ENCODE measurements at regions not wholly inside any gene's neighbourhood (a gene's known extent, or its start where the extent isn't known, plus 50 kb on each side); places are given as distances from the start of the nearest gene placed in this dataset.

DNA sequence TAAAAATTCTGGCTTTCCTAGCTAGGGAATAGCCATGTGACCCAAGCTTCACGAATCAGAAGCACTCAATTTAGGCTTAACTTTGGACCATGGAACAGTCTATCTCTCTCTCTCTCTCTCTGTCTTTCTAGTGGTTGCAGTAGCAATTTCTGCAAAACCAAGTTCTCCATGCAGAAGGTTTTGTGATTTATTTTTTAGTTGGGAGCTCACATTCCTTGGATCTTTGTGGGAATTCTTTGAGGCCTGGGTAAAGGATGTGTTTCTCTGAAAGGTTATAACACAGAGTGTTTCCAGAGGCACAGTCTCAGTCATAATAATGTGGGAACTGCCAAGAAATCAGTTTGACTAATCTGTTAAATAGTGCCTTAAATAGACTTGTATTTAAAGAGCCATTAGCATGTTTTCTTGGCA lies 112.3 kb upstream of the COL11A1 start:
- POLR2A ChIA-PET (ENCODE audit: partially characterized antibody) = no interaction called here
- Mint-ChIP-seq H3K4me3 (no peak overlapping the region), H3K27ac (no peak overlapping the region), H3K9me3 (peaks cover 0 to 5% (median under 1%) of the 10 kb centered on the region in 8 donors), H3K4me1 (no peaks in the 10 kb centered on the region), H3K36me3 (no peaks in the 10 kb centered on the region), H3K27me3 (no peaks in the 10 kb centered on the region)
- Histone ChIP-seq H3K4me1 (ENCODE audit: insufficient read depth, low read length) (no peaks in the 10 kb centered on the region), H3K27me3 (ENCODE audit: insufficient read depth, low read length) (no peaks in the 10 kb centered on the region), H3K27ac (ENCODE audit: low read depth, low read length) (no peak overlapping the region), H3K4me3 (ENCODE audit: low read length in 2 of 2) (no peak overlapping the region), H3K9me3 (ENCODE audit: control insufficient read depth in 1 of 2, low read length in 2 of 2) (no peaks in the 10 kb centered on the region), H3K36me3 (ENCODE audit: insufficient read depth, low read length) (no peaks in the 10 kb centered on the region)
- intact Hi-C loops (cut with micrococcal nuclease) = no loop called here
- CTCF ChIA-PET (ENCODE audit: partially characterized antibody) = no interaction called here
- no peak for DNase-seq

DNA sequence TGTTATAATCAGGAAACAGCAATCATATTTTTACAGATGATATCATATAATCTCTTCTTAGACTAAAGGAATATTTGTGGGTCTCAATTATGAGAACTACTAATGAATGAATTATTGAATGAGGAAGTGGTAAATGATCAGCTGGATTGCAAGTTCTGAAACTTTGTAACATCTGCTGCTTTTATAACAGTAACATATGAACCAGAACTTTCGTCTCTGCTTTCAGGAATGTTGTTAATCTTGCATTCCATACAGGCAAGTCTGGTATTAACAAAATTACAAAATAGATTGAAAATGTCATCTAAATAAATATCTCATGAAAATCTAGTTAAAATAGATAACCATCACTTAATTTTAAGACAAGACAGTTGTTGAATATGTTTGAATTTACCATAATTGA lies 110.5 kb upstream of the COL11A1 start:
- Mint-ChIP-seq H3K4me3 (no peak overlapping the region), H3K4me1 (no peaks in the 10 kb centered on the region), H3K27me3 (no peaks in the 10 kb centered on the region), H3K9me3 (peaks cover 0 to 5% (median 0%) of the 10 kb centered on the region in 8 donors), H3K36me3 (no peaks in the 10 kb centered on the region), H3K27ac (no peak overlapping the region)
- Histone ChIP-seq H3K4me3 (ENCODE audit: low read length in 2 of 2) (no peak overlapping the region), H3K36me3 (ENCODE audit: insufficient read depth, low read length) (no peaks in the 10 kb centered on the region), H3K27ac (ENCODE audit: low read depth, low read length) (no peak overlapping the region), H3K4me1 (ENCODE audit: insufficient read depth, low read length) (no peaks in the 10 kb centered on the region), H3K27me3 (ENCODE audit: insufficient read depth, low read length) (no peaks in the 10 kb centered on the region), H3K9me3 (ENCODE audit: control insufficient read depth in 1 of 2, low read length in 2 of 2) (no peaks in the 10 kb centered on the region)
- POLR2A ChIA-PET (ENCODE audit: partially characterized antibody) = no interaction called here
- intact Hi-C loops (cut with micrococcal nuclease) = no loop called here
- CTCF ChIA-PET (ENCODE audit: partially characterized antibody) = no interaction called here
- DNase-seq = no peak

DNA sequence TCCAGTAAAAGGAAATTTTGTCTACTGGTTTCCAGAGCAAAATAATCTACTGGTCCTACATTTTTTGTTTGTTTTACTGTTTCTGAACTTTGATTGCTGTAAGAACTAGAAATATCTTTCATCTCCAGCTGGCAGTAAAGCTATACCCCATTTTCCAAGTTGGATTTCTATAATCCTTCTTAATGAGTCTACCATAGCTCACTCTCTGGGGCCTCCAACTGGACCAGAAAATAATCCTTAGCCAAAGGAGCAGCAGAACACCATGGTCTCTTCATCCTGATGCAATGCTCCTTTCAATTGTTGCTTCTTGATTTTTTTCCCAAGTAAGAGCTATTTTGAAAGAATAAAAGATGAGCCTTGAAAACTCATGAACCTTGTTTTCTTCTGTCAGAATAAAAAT lies 110.0 kb upstream of the COL11A1 start:
- H3K4me3 ChIP-seq (ENCODE audit: low read length in 2 of 2) = no peak overlapping the region
- H3K4me1 ChIP-seq (ENCODE audit: insufficient read depth, low read length) = no peaks in the 10 kb centered on the region
- Mint-ChIP-seq H3K27ac (no peak overlapping the region), H3K4me1 (no peaks in the 10 kb centered on the region), H3K9me3 (peaks cover 0 to 5% (median 0%) of the 10 kb centered on the region in 8 donors), H3K4me3 (no peak overlapping the region), H3K36me3 (no peaks in the 10 kb centered on the region), H3K27me3 (no peaks in the 10 kb centered on the region)
- no peaks in the 10 kb centered on the region for H3K27me3 ChIP-seq (ENCODE audit: insufficient read depth, low read length)
- H3K9me3 ChIP-seq (ENCODE audit: control insufficient read depth in 1 of 2, low read length in 2 of 2) = no peaks in the 10 kb centered on the region
- DNase-seq = no peak
- no peaks in the 10 kb centered on the region for H3K36me3 ChIP-seq (ENCODE audit: insufficient read depth, low read length)
- ChIA-PET POLR2A (ENCODE audit: partially characterized antibody) (no interaction called here), CTCF (ENCODE audit: partially characterized antibody) (no interaction called here)
- intact Hi-C loops (cut with micrococcal nuclease) = no loop called here
- no peak overlapping the region for H3K27ac ChIP-seq (ENCODE audit: low read depth, low read length)

DNA sequence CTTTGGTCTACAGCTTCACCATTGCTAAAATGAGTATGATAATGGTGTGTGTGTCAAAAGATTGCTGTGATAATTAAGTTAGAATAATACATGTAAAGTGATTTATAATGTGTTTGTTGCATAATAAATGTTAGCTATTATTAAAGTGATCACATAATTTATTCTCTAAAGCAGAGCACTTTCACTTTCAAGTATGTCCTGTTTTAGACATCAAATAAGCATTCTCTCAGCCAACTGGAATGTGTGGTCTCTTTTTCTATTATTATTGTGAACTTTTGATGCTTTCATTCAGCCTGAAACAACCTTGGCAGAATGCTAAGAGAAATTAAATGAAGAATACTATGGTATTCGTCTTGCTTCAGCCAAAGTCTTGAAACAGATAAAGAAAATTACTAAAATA lies 102.8 kb upstream of the COL11A1 start:
- Mint-ChIP-seq H3K36me3 (no peaks in the 10 kb centered on the region), H3K27me3 (no peaks in the 10 kb centered on the region), H3K27ac (no peak overlapping the region), H3K9me3 (peaks cover 0 to 6% (median 0%) of the 10 kb centered on the region in 8 donors), H3K4me1 (no peaks in the 10 kb centered on the region), H3K4me3 (no peak overlapping the region)
- no peaks in the 10 kb centered on the region for H3K4me1 ChIP-seq (ENCODE audit: insufficient read depth, low read length)
- DNase-seq = no peak
- no peaks in the 10 kb centered on the region for H3K9me3 ChIP-seq (ENCODE audit: control insufficient read depth in 1 of 2, low read length in 2 of 2)
- no peak overlapping the region for H3K4me3 ChIP-seq (ENCODE audit: low read length in 2 of 2)
- intact Hi-C loops (cut with micrococcal nuclease) = no loop called here
- H3K27me3 ChIP-seq (ENCODE audit: insufficient read depth, low read length) = no peaks in the 10 kb centered on the region
- POLR2A ChIA-PET (ENCODE audit: partially characterized antibody) = no interaction called here
- no peak overlapping the region for H3K27ac ChIP-seq (ENCODE audit: low read depth, low read length)
- no peaks in the 10 kb centered on the region for H3K36me3 ChIP-seq (ENCODE audit: insufficient read depth, low read length)
- CTCF ChIA-PET (ENCODE audit: partially characterized antibody) = no interaction called here

DNA sequence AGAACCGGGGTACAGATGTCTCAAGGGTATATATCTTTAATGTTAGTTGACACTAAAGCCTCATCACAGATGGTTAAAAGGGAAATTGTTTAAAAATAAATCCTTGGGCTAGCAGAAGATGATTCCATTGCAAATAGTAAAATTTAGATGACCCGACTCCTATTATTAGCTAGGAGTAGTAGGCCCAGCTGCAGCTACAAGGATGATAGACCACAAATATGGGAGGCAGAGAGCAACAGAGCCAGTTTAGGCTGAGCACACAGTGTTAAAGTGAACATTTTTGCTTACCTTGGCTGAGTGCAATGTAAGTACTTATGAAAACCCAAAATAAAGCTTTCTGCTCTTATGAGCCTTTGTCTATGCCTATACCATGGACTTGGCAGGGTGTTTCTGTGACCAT lies 100.5 kb upstream of the COL11A1 start:
- peaks cover 0 to 6% (median 0%) of the 10 kb centered on the region in 8 donors for H3K9me3 Mint-ChIP-seq
- H3K4me3 ChIP-seq (ENCODE audit: low read length in 2 of 2) = no peak overlapping the region
- H3K36me3 Mint-ChIP-seq = no peaks in the 10 kb centered on the region
- ChIA-PET CTCF (ENCODE audit: partially characterized antibody) (no interaction called here), POLR2A (ENCODE audit: partially characterized antibody) (no interaction called here)
- H3K4me3 Mint-ChIP-seq = peak overlapping the region in 1 of 8 donors; percentile 6
- no peak overlapping the region for H3K27ac Mint-ChIP-seq
- no peak overlapping the region for H3K27ac ChIP-seq (ENCODE audit: low read depth, low read length)
- H3K4me1 Mint-ChIP-seq = no peaks in the 10 kb centered on the region
- no peaks in the 10 kb centered on the region for H3K27me3 ChIP-seq (ENCODE audit: insufficient read depth, low read length)
- intact Hi-C loops (cut with micrococcal nuclease) = no loop called here
- no peak for DNase-seq
- no peaks in the 10 kb centered on the region for H3K36me3 ChIP-seq (ENCODE audit: insufficient read depth, low read length)
- no peaks in the 10 kb centered on the region for H3K27me3 Mint-ChIP-seq
- H3K4me1 ChIP-seq (ENCODE audit: insufficient read depth, low read length) = no peaks in the 10 kb centered on the region
- no peaks in the 10 kb centered on the region for H3K9me3 ChIP-seq (ENCODE audit: control insufficient read depth in 1 of 2, low read length in 2 of 2)

DNA sequence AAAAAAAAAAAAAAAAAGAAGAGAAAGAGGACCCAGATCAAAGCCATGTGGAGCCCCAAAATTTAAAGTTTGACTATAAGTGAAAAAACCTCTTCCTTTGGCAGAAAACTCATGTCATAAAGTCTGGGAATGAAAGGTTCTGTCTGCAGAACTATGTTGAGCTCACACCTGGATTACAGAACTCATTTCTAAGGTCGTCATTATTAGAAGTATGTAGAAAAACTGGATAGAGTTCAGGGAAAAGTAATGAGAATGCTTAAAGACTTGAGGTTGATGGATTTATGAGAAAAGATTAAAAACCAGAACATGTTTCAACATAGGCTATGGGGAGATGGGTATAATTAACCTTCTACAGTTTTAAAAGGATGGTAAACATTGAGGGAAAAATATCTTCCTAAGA lies 90.7 kb upstream of the COL11A1 start:
- H3K4me3 Mint-ChIP-seq = no peak overlapping the region
- POLR2A ChIA-PET (ENCODE audit: partially characterized antibody) = no interaction called here
- H3K4me1 ChIP-seq (ENCODE audit: insufficient read depth, low read length) = no peaks in the 10 kb centered on the region

DNA sequence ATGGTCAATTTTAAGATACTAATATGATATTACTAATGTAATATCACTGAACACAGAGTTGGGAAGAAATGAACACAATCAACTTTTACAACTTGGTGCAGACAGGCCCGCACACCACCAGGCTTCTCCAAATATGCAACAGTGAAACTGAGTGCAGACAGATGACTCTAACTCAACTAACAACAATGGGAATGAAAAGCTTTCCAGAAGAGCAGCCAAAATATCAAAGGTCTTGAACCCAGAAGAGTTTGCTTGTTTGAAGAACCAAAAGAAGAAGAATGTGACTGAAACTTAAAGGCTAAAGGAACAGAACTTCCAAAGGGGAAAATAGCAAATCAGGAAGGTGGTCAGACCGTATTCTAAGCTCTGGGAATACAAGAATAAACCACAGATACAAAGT lies 89.8 kb upstream of the COL11A1 start:
- Mint-ChIP-seq H3K4me3 (no peak overlapping the region), H3K9me3 (peaks cover 0 to 3% (median under 1%) of the 10 kb centered on the region in 8 donors), H3K27ac (no peak overlapping the region), H3K4me1 (no peaks in the 10 kb centered on the region), H3K36me3 (no peaks in the 10 kb centered on the region), H3K27me3 (no peaks in the 10 kb centered on the region)
- no peaks in the 10 kb centered on the region for H3K4me1 ChIP-seq (ENCODE audit: insufficient read depth, low read length)
- no peak overlapping the region for H3K4me3 ChIP-seq (ENCODE audit: low read length in 2 of 2)
- no peaks in the 10 kb centered on the region for H3K27me3 ChIP-seq (ENCODE audit: insufficient read depth, low read length)
- no peak overlapping the region for H3K27ac ChIP-seq (ENCODE audit: low read depth, low read length)
- POLR2A ChIA-PET (ENCODE audit: partially characterized antibody) = no interaction called here
- CTCF ChIA-PET (ENCODE audit: partially characterized antibody) = no interaction called here
- no peaks in the 10 kb centered on the region for H3K9me3 ChIP-seq (ENCODE audit: control insufficient read depth in 1 of 2, low read length in 2 of 2)
- no peak for DNase-seq
- intact Hi-C loops (cut with micrococcal nuclease) = no loop called here
- no peaks in the 10 kb centered on the region for H3K36me3 ChIP-seq (ENCODE audit: insufficient read depth, low read length)

More for the DNA sequence above, 90.7 kb upstream of the COL11A1 start:
- Histone ChIP-seq H3K27ac (ENCODE audit: low read depth, low read length) (no peak overlapping the region), H3K27me3 (ENCODE audit: insufficient read depth, low read length) (no peaks in the 10 kb centered on the region), H3K4me3 (ENCODE audit: low read length in 2 of 2) (no peak overlapping the region), H3K9me3 (ENCODE audit: control insufficient read depth in 1 of 2, low read length in 2 of 2) (no peaks in the 10 kb centered on the region), H3K36me3 (ENCODE audit: insufficient read depth, low read length) (no peaks in the 10 kb centered on the region)
- CTCF ChIA-PET (ENCODE audit: partially characterized antibody) = no interaction called here
- Mint-ChIP-seq H3K36me3 (no peaks in the 10 kb centered on the region), H3K9me3 (peaks cover 0 to 3% (median under 1%) of the 10 kb centered on the region in 8 donors), H3K27me3 (no peaks in the 10 kb centered on the region), H3K4me1 (no peaks in the 10 kb centered on the region), H3K27ac (no peak overlapping the region)
- no peak for DNase-seq
- intact Hi-C loops (cut with micrococcal nuclease) = no loop called here

DNA sequence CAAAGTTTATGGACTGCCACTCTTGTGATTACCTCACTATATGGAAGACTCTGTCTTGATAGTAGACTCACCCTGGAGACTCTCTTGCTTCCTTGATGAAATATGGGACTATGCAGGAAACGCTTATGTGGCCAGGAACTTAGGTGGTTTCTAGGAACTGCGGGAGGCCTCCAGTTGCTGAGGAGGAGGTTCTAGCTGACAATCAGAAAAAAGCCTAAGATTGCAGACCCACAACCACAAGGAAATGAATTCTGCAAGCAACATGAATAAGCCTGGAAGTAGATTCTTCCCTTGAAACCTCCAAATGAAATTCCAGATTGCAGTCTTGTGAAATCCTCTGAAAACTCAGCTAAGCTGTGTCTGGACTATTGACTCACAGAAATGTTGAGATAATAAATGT lies 88.9 kb upstream of the COL11A1 start:
- H3K9me3 ChIP-seq (ENCODE audit: control insufficient read depth in 1 of 2, low read length in 2 of 2) = no peaks in the 10 kb centered on the region
- no peaks in the 10 kb centered on the region for H3K36me3 Mint-ChIP-seq
- no peak overlapping the region for H3K4me3 ChIP-seq (ENCODE audit: low read length in 2 of 2)
- no peak overlapping the region for H3K4me3 Mint-ChIP-seq
- intact Hi-C loops (cut with micrococcal nuclease) = no loop called here
- no peak for DNase-seq
- ChIA-PET POLR2A (ENCODE audit: partially characterized antibody) (no interaction called here), CTCF (ENCODE audit: partially characterized antibody) (no interaction called here)
- no peaks in the 10 kb centered on the region for H3K4me1 Mint-ChIP-seq
- H3K36me3 ChIP-seq (ENCODE audit: insufficient read depth, low read length) = no peaks in the 10 kb centered on the region
- H3K4me1 ChIP-seq (ENCODE audit: insufficient read depth, low read length) = no peaks in the 10 kb centered on the region
- H3K27me3 Mint-ChIP-seq = no peaks in the 10 kb centered on the region
- no peak overlapping the region for H3K27ac Mint-ChIP-seq
- H3K9me3 Mint-ChIP-seq = peaks cover 0 to 3% (median under 1%) of the 10 kb centered on the region in 8 donors
- no peak overlapping the region for H3K27ac ChIP-seq (ENCODE audit: low read depth, low read length)
- no peaks in the 10 kb centered on the region for H3K27me3 ChIP-seq (ENCODE audit: insufficient read depth, low read length)
